Mammary epithelial cell (primary cell): ENCODE measurements at regions not wholly inside any gene's neighbourhood (a gene's known extent, or its start where the extent isn't known, plus 50 kb on each side); places are given as distances from the start of the nearest gene placed in this dataset.

Experiments
- CTCF ChIP-seq, 2 donors: IDR thresholded peaks in 1 of 2; conservative IDR thresholded peaks in 1 of 2; 2 replicates each; pipeline ENCODE4 v1.5.1; 2011 to 2012; ENCODE audit warnings: inconsistent platforms in 2 of 2, low read length in 2 of 2, mild to moderate bottlenecking in 2 of 2, control low read depth in 1 of 2, low read depth in 1 of 2; ENCODE audit not compliant: insufficient read depth in 1 of 2; ENCODE audit errors: extremely low read depth in 1 of 2
- EZH2 ChIP-seq: IDR thresholded peaks from 2 replicates; pipeline ENCODE4 v1.6.1; 2012; ENCODE audit warnings: low read length, inconsistent platforms, borderline replicate concordance

- TF ChIP-seq CTCF (conservative IDR thresholded peaks at IDR 0.05 in 1 of 2, IDR thresholded peaks at IDR 0.05 in 1 of 2; ENCODE audit: extremely low read depth in 1 of 2, insufficient read depth in 1 of 2, low read depth in 1 of 2, low read length in 2 of 2) (no peak), EZH2 (no peak)
Observed at GRCh38 chr13:70634893-70635292, 526.6 kb upstream of the KLHL1 start.
